Common myeloid progenitor, CD34-positive (primary cell): ENCODE measurements at regions not wholly inside any gene's neighbourhood (a gene's known extent, or its start where the extent isn't known, plus 50 kb on each side); places are given as distances from the start of the nearest gene placed in this dataset.
A peak's percentile ranks its signal among the peaks of the same experiment; 100 is the strongest.

Source experiments
- CTCF ChIA-PET: fragments of 350-600 bp; sonication (Branson Sonifier 250); formaldehyde crosslinking; loops from one replicate; lab custom pipeline; 2021; ENCODE audit warnings: antibody characterized with exemption; lab: Charles Lee
- POLR2A ChIA-PET: fragments of 350-600 bp; sonication (Branson Sonifier 250); formaldehyde crosslinking; loops from one replicate; lab custom pipeline; 2021; ENCODE audit warnings: antibody characterized with exemption; lab: Charles Lee
- DNase-seq, 3 donors: peaks; one replicate each; pipeline versions ENCODE4 v3.0.0 to v3.0.0-alpha.2; 2013
- H3K27ac ChIP-seq, 2 experiments: 1 replicate in 1 of 2; 2 replicates in 1 of 2; pipeline ENCODE4 v1.7.0; 2013; ENCODE audit warnings: inconsistent platforms in 2 of 2, low read length in 2 of 2, mild to moderate bottlenecking in 2 of 2, low read depth in 1 of 2, moderate library complexity in 1 of 2; ENCODE audit not compliant: severe bottlenecking in 2 of 2, insufficient read depth in 1 of 2, poor library complexity in 1 of 2
- H3K27me3 ChIP-seq, 5 experiments: replicated peaks in 2 of 5; 1 replicate in 3 of 5; 2 replicates in 2 of 5; pipeline versions ENCODE4 v1.6.1 to v1.7.0; 2013; ENCODE audit warnings: low read length in 4 of 5, mild to moderate bottlenecking in 2 of 5, moderate library complexity in 2 of 5, inconsistent platforms in 1 of 5; ENCODE audit not compliant: insufficient read depth in 5 of 5, control insufficient read depth in 4 of 5
- H3K36me3 ChIP-seq, 4 experiments: 1 replicate in 2 of 4; 2 replicates in 2 of 4; pipeline versions ENCODE4 v1.6.1 to v1.7.0; 2013; ENCODE audit warnings: low read length in 3 of 4, control low read depth in 1 of 4, mild to moderate bottlenecking in 1 of 4; ENCODE audit not compliant: control insufficient read depth in 4 of 4, insufficient read depth in 4 of 4
- H3K4me1 ChIP-seq, 4 experiments: 1 replicate in 3 of 4; 2 replicates in 1 of 4; pipeline versions ENCODE4 v1.6.1 to v1.7.1; 2013; ENCODE audit warnings: low read length in 3 of 4, mild to moderate bottlenecking in 3 of 4, control low read depth in 1 of 4, inconsistent platforms in 1 of 4, moderate library complexity in 1 of 4; ENCODE audit not compliant: control insufficient read depth in 4 of 4, insufficient read depth in 4 of 4; ENCODE audit errors: control extremely low read depth in 1 of 4
- H3K4me3 ChIP-seq, 7 experiments: 1 replicate in 4 of 7; 2 replicates in 3 of 7; pipeline versions ENCODE4 v1.5.1 to v1.7.0; 2013; ENCODE audit warnings: mild to moderate bottlenecking in 7 of 7, low read length in 6 of 7, moderate library complexity in 6 of 7, inconsistent platforms in 2 of 7, low read depth in 2 of 7, control low read depth in 1 of 7; ENCODE audit not compliant: insufficient read depth in 4 of 7, control insufficient read depth in 1 of 7; ENCODE audit errors: extremely low read depth in 1 of 7
- H3K9me3 ChIP-seq, 5 experiments: 1 replicate in 4 of 5; 2 replicates in 1 of 5; pipeline versions ENCODE4 v1.6.1 to v1.7.1; 2013; ENCODE audit warnings: low read length in 4 of 5, mild to moderate bottlenecking in 2 of 5, inconsistent platforms in 1 of 5, low read depth in 1 of 5, moderate library complexity in 1 of 5; ENCODE audit not compliant: control insufficient read depth in 4 of 5, insufficient read depth in 2 of 5; ENCODE audit errors: control extremely low read depth in 1 of 5
- WGBS: methylation state at CpG from one replicate; pipeline ENCODE4 v1.1.5; 2013; ENCODE audit not compliant: insufficient coverage; 5-methylcytosine and 5-hydroxymethylcytosine counted together

- DNase-seq: no peak
- WGBS: 92% methylated on average over 7 of the region's 7 CpGs
- no peaks in the 10 kb centered on the region for H3K4me1 ChIP-seq
- no peak overlapping the region for H3K27ac ChIP-seq
- ChIA-PET POLR2A (no interaction called here), CTCF (interaction anchor here (1.0 to 1.2 kb wide), 2 partner anchors 9 to 10 kb away, joined by 3 read pairs; no protein-coding TSS in a partner anchor)
- no peaks in the 10 kb centered on the region for H3K36me3 ChIP-seq
- H3K27me3 ChIP-seq: no peaks in the 10 kb centered on the region
- H3K9me3 ChIP-seq: peaks cover 3 to 38% (median 10%) of the 10 kb centered on the region in 5 experiments
- H3K4me3 ChIP-seq: no peak overlapping the region
Observed at GRCh38 chr12:63419154-63419553, 249.1 kb downstream of the DPY19L2 start.

- Histone ChIP-seq H3K27me3 (no peaks in the 10 kb centered on the region), H3K9me3 (peaks cover 3 to 36% (median 10%) of the 10 kb centered on the region in 5 experiments), H3K27ac (no peak overlapping the region), H3K4me1 (peaks cover 0 to under 1% (median under 1%) of the 10 kb centered on the region in 4 experiments), H3K36me3 (no peaks in the 10 kb centered on the region), H3K4me3 (no peak overlapping the region)
- CTCF ChIA-PET: no interaction called here
- DNase-seq: no peak
- POLR2A ChIA-PET: no interaction called here
Observed at GRCh38 chr12:63416788-63417187, 251.5 kb downstream of the DPY19L2 start.

- DNase-seq: no peak
- ChIA-PET POLR2A (no interaction called here), CTCF (no interaction called here)
- Histone ChIP-seq H3K9me3 (peaks cover 3 to 28% (median 9%) of the 10 kb centered on the region in 5 experiments), H3K27ac (no peak overlapping the region), H3K4me1 (peaks cover 5 to 15% (median 11%) of the 10 kb centered on the region in 4 experiments), H3K36me3 (no peaks in the 10 kb centered on the region), H3K27me3 (no peaks in the 10 kb centered on the region), H3K4me3 (no peak overlapping the region)
- 95% methylated on average over 12 of the region's 13 CpGs for WGBS
Observed at GRCh38 chr12:63415357-63415756, 252.9 kb downstream of the DPY19L2 start.

- peak; percentile 28 to 45 (median 29) for DNase-seq
- H3K4me1 ChIP-seq: peaks cover 5 to 35% (median 22%) of the 10 kb centered on the region in 4 experiments
- H3K4me3 ChIP-seq: peak overlapping the region in 5 of 7 experiments; percentile 3 to 41 (median 28)
- no peaks in the 10 kb centered on the region for H3K27me3 ChIP-seq
- H3K36me3 ChIP-seq: no peaks in the 10 kb centered on the region
- CTCF ChIA-PET: interaction anchor here (1.0 to 2.7 kb wide), 3 partner anchors 9 to 40 kb away, joined by 3 to 9 read pairs (median 3); no protein-coding TSS in a partner anchor
- POLR2A ChIA-PET: no interaction called here
- H3K27ac ChIP-seq: no peak overlapping the region
- WGBS: 0% methylated on average over 1 of the region's 1 CpG
- H3K9me3 ChIP-seq: peaks cover 0 to 22% (median 7%) of the 10 kb centered on the region in 5 experiments
Observed at GRCh38 chr12:63410197-63410596, 258.1 kb downstream of the DPY19L2 start.

- H3K9me3 ChIP-seq: peaks cover 0 to 18% (median 4%) of the 10 kb centered on the region in 5 experiments
- H3K27me3 ChIP-seq: no peaks in the 10 kb centered on the region
- ChIA-PET POLR2A (no interaction called here), CTCF (no interaction called here)
- WGBS: 100% methylated on average over 1 of the region's 2 CpGs
- H3K36me3 ChIP-seq: no peaks in the 10 kb centered on the region
- DNase-seq: no peak
- no peak overlapping the region for H3K4me3 ChIP-seq
- peaks cover 5 to 34% (median 22%) of the 10 kb centered on the region in 4 experiments for H3K4me1 ChIP-seq
- H3K27ac ChIP-seq: no peak overlapping the region
Observed at GRCh38 chr12:63406781-63407180, 255.8 kb upstream of the AVPR1A start.

GRCh38 chr12:63404611-63405010 lies 253.6 kb upstream of the AVPR1A start:
- POLR2A ChIA-PET: no interaction called here
- H3K4me1 ChIP-seq: peaks cover 0 to 13% (median 5%) of the 10 kb centered on the region in 4 experiments
- H3K27ac ChIP-seq: no peak overlapping the region
- no CpG with 5 or more reads among the region's 1 CpG for WGBS
- CTCF ChIA-PET: no interaction called here
- H3K9me3 ChIP-seq: peaks cover 0 to 19% (median 4%) of the 10 kb centered on the region in 5 experiments
- H3K27me3 ChIP-seq: no peaks in the 10 kb centered on the region
- no peak overlapping the region for H3K4me3 ChIP-seq
- no peaks in the 10 kb centered on the region for H3K36me3 ChIP-seq
- DNase-seq: no peak

- CTCF ChIA-PET: no interaction called here
Observed at GRCh38 chr12:63403256-63403655, 252.3 kb upstream of the AVPR1A start.

More at GRCh38 chr12:63403256-63403655, 252.3 kb upstream of the AVPR1A start:
- no peak overlapping the region for H3K4me3 ChIP-seq
- peaks cover 0 to 27% (median 4%) of the 10 kb centered on the region in 5 experiments for H3K9me3 ChIP-seq
- H3K27ac ChIP-seq: no peak overlapping the region
- 83% methylated on average over 1 of the region's 1 CpG for WGBS
- no peak for DNase-seq
- no peaks in the 10 kb centered on the region for H3K4me1 ChIP-seq
- no peaks in the 10 kb centered on the region for H3K36me3 ChIP-seq
- POLR2A ChIA-PET: no interaction called here
- no peaks in the 10 kb centered on the region for H3K27me3 ChIP-seq
